DOHH2 (cell line): ENCODE measurements at regions not wholly inside any gene's neighbourhood (a gene's known extent, or its start where the extent isn't known, plus 50 kb on each side); places are given as distances from the start of the nearest gene placed in this dataset.

ENCODE experiments used
- EZH2phosphoT487 ChIP-seq: fragments of 200-600 bp; sonication (generic); IDR thresholded peaks from 2 replicates; pipeline ENCODE4 v1.6.1; 2017; ENCODE audit warnings: borderline replicate concordance, mild to moderate bottlenecking, antibody characterized with exemption, low read length, moderate library complexity, mixed read lengths
- TF ChIP-seq, protein P1 (sequence below): fragments of 200-600 bp; sonication (generic); IDR thresholded peaks from one replicate; pipeline ENCODE4 v1.5.1; 2014; ENCODE audit warnings: antibody characterized with exemption, mild to moderate bottlenecking, low read depth, low read length; ENCODE audit not compliant: poor library complexity, severe bottlenecking

- TF ChIP-seq, protein P1, sequence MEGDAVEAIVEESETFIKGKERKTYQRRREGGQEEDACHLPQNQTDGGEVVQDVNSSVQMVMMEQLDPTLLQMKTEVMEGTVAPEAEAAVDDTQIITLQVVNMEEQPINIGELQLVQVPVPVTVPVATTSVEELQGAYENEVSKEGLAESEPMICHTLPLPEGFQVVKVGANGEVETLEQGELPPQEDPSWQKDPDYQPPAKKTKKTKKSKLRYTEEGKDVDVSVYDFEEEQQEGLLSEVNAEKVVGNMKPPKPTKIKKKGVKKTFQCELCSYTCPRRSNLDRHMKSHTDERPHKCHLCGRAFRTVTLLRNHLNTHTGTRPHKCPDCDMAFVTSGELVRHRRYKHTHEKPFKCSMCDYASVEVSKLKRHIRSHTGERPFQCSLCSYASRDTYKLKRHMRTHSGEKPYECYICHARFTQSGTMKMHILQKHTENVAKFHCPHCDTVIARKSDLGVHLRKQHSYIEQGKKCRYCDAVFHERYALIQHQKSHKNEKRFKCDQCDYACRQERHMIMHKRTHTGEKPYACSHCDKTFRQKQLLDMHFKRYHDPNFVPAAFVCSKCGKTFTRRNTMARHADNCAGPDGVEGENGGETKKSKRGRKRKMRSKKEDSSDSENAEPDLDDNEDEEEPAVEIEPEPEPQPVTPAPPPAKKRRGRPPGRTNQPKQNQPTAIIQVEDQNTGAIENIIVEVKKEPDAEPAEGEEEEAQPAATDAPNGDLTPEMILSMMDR = no peak
- no peak for TF ChIP-seq EZH2phosphoT487
Observed at GRCh38 chr3:150107429-150108175, 136.9 kb upstream of the PFN2 start.
